MM.1S (cell line): ENCODE measurements at regions not wholly inside any gene's neighbourhood (a gene's known extent, or its start where the extent isn't known, plus 50 kb on each side); places are given as distances from the start of the nearest gene placed in this dataset.

Experiments used
- DNase-seq: peaks from one replicate; pipeline ENCODE4 v3.0.0-alpha.2; 2015
- H2AFZ ChIP-seq: fragments of 300-600 bp; sonication (generic); 2 replicates; pipeline ENCODE4 v1.6.0; 2016; ENCODE audit warnings: antibody characterized with exemption, low read length
- H3F3A ChIP-seq: fragments of 300-600 bp; sonication (generic); 2 replicates; pipeline ENCODE4 v1.6.1; 2016; ENCODE audit warnings: mild to moderate bottlenecking, antibody characterized with exemption, low read length, moderate library complexity, mixed read lengths; ENCODE audit not compliant: insufficient read depth
- H3K27ac ChIP-seq: fragments of 300-600 bp; sonication (generic); 2 replicates; pipeline ENCODE4 v1.5.1; 2016; ENCODE audit warnings: mild to moderate bottlenecking, low read length
- H3K27me3 ChIP-seq: fragments of 300-600 bp; sonication (generic); replicated peaks from 2 replicates; pipeline ENCODE4 v1.6.0; 2016; ENCODE audit warnings: low read length; ENCODE audit not compliant: insufficient read depth
- H3K36me3 ChIP-seq: fragments of 300-600 bp; sonication (generic); replicated peaks from 2 replicates; pipeline ENCODE4 v1.6.1; 2016; ENCODE audit warnings: mild to moderate bottlenecking, low read length, mixed read lengths; ENCODE audit not compliant: insufficient read depth
- H3K4me1 ChIP-seq: fragments of 300-600 bp; sonication (generic); 2 replicates; pipeline ENCODE4 v1.6.1; 2016; ENCODE audit warnings: low read length, mixed read lengths
- H3K4me2 ChIP-seq: fragments of 300-600 bp; sonication (generic); 2 replicates; pipeline ENCODE4 v1.6.0; 2016; ENCODE audit warnings: low read depth, low read length
- H3K4me3 ChIP-seq: fragments of 300-600 bp; sonication (generic); 2 replicates; pipeline ENCODE4 v1.5.1; 2016; ENCODE audit warnings: low read length, mixed read lengths
- H3K79me2 ChIP-seq: fragments of 300-600 bp; sonication (generic); 2 replicates; pipeline ENCODE4 v1.6.1; 2016; ENCODE audit warnings: mixed run types, low read length, mixed read lengths
- H3K9ac ChIP-seq: fragments of 300-600 bp; sonication (generic); 2 replicates; pipeline ENCODE4 v1.6.1; 2016; ENCODE audit warnings: low read length, mixed read lengths
- H3K9me2 ChIP-seq: fragments of 300-600 bp; sonication (generic); replicated peaks from 2 replicates; pipeline ENCODE4 v1.6.1; 2016; ENCODE audit warnings: mild to moderate bottlenecking, low read length, mixed read lengths; ENCODE audit not compliant: insufficient read depth
- H3K9me3 ChIP-seq: fragments of 300-600 bp; sonication (generic); replicated peaks from 2 replicates; pipeline ENCODE4 v1.6.1; 2016; ENCODE audit warnings: mild to moderate bottlenecking, low read length, mixed read lengths; ENCODE audit not compliant: insufficient read depth
- H4K20me1 ChIP-seq: fragments of 300-600 bp; sonication (generic); 2 replicates; pipeline ENCODE4 v1.6.1; 2016; ENCODE audit warnings: mild to moderate bottlenecking, low read length, moderate library complexity, mixed read lengths; ENCODE audit not compliant: insufficient read depth
- EZH2 ChIP-seq: fragments of 300-600 bp; sonication (generic); optimal IDR thresholded peaks from 2 replicates; pipeline ENCODE3; 2017; ENCODE audit warnings: low read depth, mild to moderate bottlenecking, antibody characterized with exemption, low read length, mixed read lengths
- EZH2phosphoT487 ChIP-seq: fragments of 300-600 bp; sonication (generic); IDR thresholded peaks from 2 replicates; pipeline ENCODE4 v1.6.1; 2018; ENCODE audit warnings: antibody characterized with exemption, low read length
- TF ChIP-seq, protein P1 (sequence below): fragments of 300-600 bp; sonication (generic); IDR thresholded peaks from 2 replicates; pipeline ENCODE4 v1.5.1; 2016; ENCODE audit warnings: antibody characterized with exemption, low read length, mixed read lengths

DNA sequence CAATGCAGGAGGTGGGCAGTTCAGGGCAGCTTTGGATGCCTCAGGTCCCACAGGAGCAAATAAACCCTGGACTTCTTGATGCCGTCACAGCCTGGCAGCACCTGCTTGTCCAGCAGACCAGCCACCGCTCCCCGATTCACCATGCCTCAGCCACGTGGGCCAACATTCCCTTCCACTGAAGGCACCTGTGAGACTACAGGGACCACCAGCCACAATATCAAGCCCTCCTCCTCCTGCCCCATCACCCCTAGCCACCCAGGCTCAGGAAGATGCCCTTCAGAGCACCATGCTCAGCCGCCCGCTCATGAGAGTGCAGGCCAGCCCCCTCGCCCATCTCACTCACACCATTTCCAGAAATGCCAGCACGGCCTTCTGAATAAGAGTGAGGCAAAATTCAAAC is 234.7 kb downstream of the SYK start:
- peak overlapping the region; percentile 80 for H3K4me2 ChIP-seq
- H3K9me3 ChIP-seq, result no peaks in the 10 kb centered on the region
- no peaks in the 10 kb centered on the region for H3K27me3 ChIP-seq
- peak overlapping the region; percentile 26; the same call in 1 of the 2 replicates for H3K4me3 ChIP-seq
- no peaks in the 10 kb centered on the region for H3K9me2 ChIP-seq
- H3F3A ChIP-seq, result peaks cover 42% of the 10 kb centered on the region
- peak; percentile 12 for DNase-seq
- H2AFZ ChIP-seq, result peak overlapping the region; percentile 36; the same call in 1 of the 2 replicates
- peak overlapping the region; percentile 91 for H3K9ac ChIP-seq
- no peaks in the 10 kb centered on the region for H4K20me1 ChIP-seq
- peaks cover 50% of the 10 kb centered on the region for H3K4me1 ChIP-seq
- H3K27ac ChIP-seq, result peak overlapping the region; percentile 100
- H3K36me3 ChIP-seq, result no peaks in the 10 kb centered on the region
- TF ChIP-seq, protein P1, sequence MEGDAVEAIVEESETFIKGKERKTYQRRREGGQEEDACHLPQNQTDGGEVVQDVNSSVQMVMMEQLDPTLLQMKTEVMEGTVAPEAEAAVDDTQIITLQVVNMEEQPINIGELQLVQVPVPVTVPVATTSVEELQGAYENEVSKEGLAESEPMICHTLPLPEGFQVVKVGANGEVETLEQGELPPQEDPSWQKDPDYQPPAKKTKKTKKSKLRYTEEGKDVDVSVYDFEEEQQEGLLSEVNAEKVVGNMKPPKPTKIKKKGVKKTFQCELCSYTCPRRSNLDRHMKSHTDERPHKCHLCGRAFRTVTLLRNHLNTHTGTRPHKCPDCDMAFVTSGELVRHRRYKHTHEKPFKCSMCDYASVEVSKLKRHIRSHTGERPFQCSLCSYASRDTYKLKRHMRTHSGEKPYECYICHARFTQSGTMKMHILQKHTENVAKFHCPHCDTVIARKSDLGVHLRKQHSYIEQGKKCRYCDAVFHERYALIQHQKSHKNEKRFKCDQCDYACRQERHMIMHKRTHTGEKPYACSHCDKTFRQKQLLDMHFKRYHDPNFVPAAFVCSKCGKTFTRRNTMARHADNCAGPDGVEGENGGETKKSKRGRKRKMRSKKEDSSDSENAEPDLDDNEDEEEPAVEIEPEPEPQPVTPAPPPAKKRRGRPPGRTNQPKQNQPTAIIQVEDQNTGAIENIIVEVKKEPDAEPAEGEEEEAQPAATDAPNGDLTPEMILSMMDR, result no peak
- TF ChIP-seq EZH2phosphoT487 (no peak), EZH2 (no peak)
- H3K79me2 ChIP-seq, result no peaks in the 10 kb centered on the region

DNA sequence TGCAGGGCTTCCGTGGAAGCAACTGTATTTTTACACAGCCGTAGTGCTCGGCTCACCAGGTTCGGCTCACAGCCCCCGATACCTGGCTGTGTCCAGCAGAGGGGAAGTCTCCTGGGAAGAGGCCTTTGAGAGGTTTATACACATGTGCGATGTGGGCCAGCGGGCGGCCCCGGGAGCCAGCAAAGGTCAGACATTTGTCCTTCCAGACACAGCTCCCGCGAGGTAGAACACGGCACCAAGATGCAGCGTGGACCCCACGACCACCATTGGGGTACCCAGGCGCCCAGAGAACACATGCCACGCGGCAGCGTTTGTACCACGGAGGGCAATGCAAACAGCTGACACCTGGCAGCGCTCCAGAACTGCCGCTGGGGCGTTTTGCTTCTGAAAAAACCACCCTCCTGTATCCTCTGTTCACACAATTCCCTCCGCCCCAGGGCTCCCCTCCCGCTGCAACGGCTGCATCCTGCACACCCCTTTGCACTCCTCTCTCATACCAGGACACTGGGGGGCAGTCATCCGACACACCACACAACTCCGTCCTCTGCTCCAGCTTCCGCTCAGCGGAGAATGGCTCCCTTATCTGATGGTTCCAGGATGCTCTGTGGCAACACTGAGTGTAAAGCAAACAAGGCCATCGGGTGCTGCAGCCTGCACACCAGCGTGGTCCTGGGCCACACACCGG is 235.3 kb downstream of the SYK start:
- H4K20me1 ChIP-seq, result no peaks in the 10 kb centered on the region
- no peaks in the 10 kb centered on the region for H3K79me2 ChIP-seq
- DNase-seq, result no peak
- peak overlapping the region; percentile 91; the same call in 1 of the 2 replicates for H3K9ac ChIP-seq
- peaks cover 50% of the 10 kb centered on the region for H3K4me1 ChIP-seq
- no peak overlapping the region for H3K4me3 ChIP-seq
- H3K27ac ChIP-seq, result peak overlapping the region; percentile 100
- H3F3A ChIP-seq, result peaks cover 42% of the 10 kb centered on the region
- H3K36me3 ChIP-seq, result no peaks in the 10 kb centered on the region
- H3K4me2 ChIP-seq, result peak overlapping the region; percentile 80; the same call in 1 of the 2 replicates
- H3K9me2 ChIP-seq, result no peaks in the 10 kb centered on the region
- no peaks in the 10 kb centered on the region for H3K27me3 ChIP-seq
- TF ChIP-seq EZH2phosphoT487 (no peak), EZH2 (no peak)
- 0 out of 2 replicates have a peak overlapping the region, but pooled peaks have one; percentile 36 for H2AFZ ChIP-seq
- H3K9me3 ChIP-seq, result no peaks in the 10 kb centered on the region

DNA sequence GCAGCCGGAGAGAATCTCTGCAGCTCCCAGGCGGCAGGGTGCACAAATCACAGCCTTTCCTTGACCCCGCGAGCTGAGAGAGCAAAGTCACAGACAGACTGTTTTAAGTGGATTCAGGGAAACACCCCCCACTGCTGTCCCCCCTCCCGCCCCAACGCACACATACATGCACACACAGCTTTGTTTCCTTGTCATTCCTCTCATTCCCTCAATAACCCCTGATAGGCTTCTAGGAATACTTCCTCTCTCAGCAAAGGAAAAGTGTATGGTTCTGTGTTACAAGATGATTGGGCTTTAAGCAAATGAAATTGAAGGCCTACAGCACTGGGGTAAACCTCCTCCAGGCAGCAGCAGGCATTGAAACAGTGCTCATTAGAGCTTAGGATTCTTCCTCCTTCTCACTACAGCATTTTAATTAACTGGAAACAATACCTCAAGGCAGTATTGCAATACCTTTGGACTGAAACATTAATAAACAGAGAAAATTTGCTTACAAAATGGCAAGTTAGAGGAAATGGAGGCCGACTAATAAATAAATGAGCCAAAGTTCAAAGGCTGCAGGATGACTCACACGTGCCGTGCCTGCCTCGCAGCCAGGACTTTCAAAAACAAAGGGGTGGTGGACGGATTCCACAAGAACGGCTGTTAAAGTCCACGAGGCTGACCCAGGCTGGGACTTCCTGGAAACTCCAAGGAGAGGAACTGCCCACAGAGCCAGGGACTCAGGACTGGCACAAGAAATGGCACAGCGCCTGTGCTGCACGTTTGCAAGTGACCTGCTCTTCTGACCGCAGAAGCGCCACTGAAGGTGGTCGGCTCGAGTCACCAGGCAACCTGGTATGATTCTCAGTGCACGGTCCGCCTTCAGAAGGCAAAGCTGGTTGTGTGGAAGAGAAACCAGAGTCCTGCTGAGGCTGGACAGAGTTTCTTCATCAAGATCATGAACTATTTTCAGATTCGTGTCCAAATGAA is 236.2 kb downstream of the SYK start:
- no peaks in the 10 kb centered on the region for H3K27me3 ChIP-seq
- no peak for DNase-seq
- no peaks in the 10 kb centered on the region for H3K36me3 ChIP-seq
- no peaks in the 10 kb centered on the region for H3K9me3 ChIP-seq
- no peaks in the 10 kb centered on the region for H3K79me2 ChIP-seq
- H4K20me1 ChIP-seq, result no peaks in the 10 kb centered on the region
- H2AFZ ChIP-seq, result no peak overlapping the region
- H3F3A ChIP-seq, result peaks cover 42% of the 10 kb centered on the region
- no peak for TF ChIP-seq EZH2phosphoT487
- TF ChIP-seq EZH2, result no peak
- TF ChIP-seq, protein P1, result no peak
- no peak overlapping the region for H3K4me2 ChIP-seq
- no peak overlapping the region for H3K9ac ChIP-seq
- no peak overlapping the region for H3K4me3 ChIP-seq
- H3K27ac ChIP-seq, result no peak overlapping the region
- no peaks in the 10 kb centered on the region for H3K9me2 ChIP-seq
- H3K4me1 ChIP-seq, result peaks cover 50% of the 10 kb centered on the region
